Activated T-helper 17 cell treated with anti-CD3 and anti-CD28 coated beads, Interleukin-2, amount 50 U/mL, for 72 hours (primary cell): ENCODE measurements at regions not wholly inside any gene's neighbourhood (a gene's known extent, or its start where the extent isn't known, plus 50 kb on each side); places are given as distances from the start of the nearest gene placed in this dataset.

ENCODE experiments used
- ATAC-seq: fragments of 150-1000 bp; cut with Tn5 transposase; replicated peaks from 2 replicates; pipeline ENCODE4 v1.10.0; 2021; ENCODE audit warnings: mild to moderate bottlenecking, moderate library complexity
- H3K27ac Mint-ChIP-seq: one replicate; pipeline ENCODE4 v1.8.0; 2022; ENCODE audit warnings: mixed read lengths
- H3K27me3 Mint-ChIP-seq: one replicate; pipeline ENCODE4 v1.8.0; 2022; ENCODE audit warnings: mixed read lengths
- H3K36me3 Mint-ChIP-seq: one replicate; pipeline ENCODE4 v1.8.0; 2022; ENCODE audit warnings: low read depth, mild to moderate bottlenecking, mixed read lengths
- H3K4me1 Mint-ChIP-seq: one replicate; pipeline ENCODE4 v1.8.0; 2022; ENCODE audit warnings: mixed read lengths
- H3K4me3 Mint-ChIP-seq: one replicate; pipeline ENCODE4 v1.8.0; 2022; ENCODE audit warnings: mild to moderate bottlenecking, mixed read lengths
- H3K9me3 Mint-ChIP-seq: one replicate; pipeline ENCODE4 v1.8.0; 2022; ENCODE audit warnings: mixed read lengths

DNA sequence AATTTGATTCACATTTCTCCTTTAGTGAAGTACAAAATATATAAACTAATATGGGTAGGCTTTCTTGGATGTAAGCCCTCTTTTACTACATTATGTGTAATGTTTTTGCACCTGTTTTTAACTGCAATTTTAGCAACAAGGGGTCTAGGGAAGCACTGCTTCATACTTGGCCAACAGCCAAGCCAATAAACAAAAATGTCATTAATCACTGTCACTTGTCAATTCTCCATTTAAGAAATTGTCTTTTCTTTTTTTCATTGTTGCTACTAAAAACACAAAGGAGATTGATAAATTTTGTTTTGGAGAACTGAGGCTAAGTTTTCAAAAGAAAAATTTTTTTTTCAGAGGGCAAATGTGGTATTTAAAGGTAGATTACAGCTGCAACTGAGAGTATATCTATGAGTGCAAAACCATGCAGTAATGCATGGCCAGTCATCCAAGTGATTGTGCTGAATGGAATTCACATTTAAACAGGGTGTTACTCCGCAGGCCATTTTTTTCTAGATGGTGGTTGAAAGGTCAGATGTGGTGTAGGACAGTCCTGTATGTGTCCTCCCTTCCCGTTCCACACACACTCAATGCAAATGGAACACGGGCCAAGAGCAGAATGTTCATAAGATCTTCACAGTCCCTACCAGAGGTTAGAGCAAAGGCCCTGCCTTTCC, 503.0 kb upstream of the LMO3 start:
- no peak for ATAC-seq
- Mint-ChIP-seq H3K27ac (no peak overlapping the region), H3K27me3 (no peaks in the 10 kb centered on the region), H3K4me3 (no peak overlapping the region), H3K36me3 (no peaks in the 10 kb centered on the region), H3K9me3 (peaks cover 8% of the 10 kb centered on the region), H3K4me1 (no peaks in the 10 kb centered on the region)

DNA sequence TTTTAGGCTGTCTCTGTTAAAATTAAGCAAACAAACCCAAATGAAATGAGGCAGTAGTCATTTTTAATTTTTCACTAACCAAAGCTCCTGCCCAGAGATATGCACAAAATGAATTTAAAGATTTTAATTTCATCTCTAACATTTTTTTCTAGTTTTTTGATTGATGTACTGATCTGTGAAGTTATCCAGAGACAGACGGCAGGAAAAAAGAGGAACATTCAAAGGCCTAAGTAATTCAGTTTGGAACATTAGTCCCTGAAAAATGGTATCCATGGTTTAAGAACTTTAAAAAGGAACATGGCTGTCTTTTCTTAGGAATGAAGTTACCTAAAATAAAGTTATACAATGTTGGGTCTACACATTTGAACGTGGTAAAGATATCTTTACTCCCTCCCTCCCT, 498.8 kb upstream of the LMO3 start:
- no peaks in the 10 kb centered on the region for H3K4me1 Mint-ChIP-seq
- ATAC-seq = no peak
- peaks cover 21% of the 10 kb centered on the region for H3K9me3 Mint-ChIP-seq
- no peak overlapping the region for H3K4me3 Mint-ChIP-seq
- H3K27me3 Mint-ChIP-seq = no peaks in the 10 kb centered on the region
- H3K36me3 Mint-ChIP-seq = no peaks in the 10 kb centered on the region
- H3K27ac Mint-ChIP-seq = no peak overlapping the region

DNA sequence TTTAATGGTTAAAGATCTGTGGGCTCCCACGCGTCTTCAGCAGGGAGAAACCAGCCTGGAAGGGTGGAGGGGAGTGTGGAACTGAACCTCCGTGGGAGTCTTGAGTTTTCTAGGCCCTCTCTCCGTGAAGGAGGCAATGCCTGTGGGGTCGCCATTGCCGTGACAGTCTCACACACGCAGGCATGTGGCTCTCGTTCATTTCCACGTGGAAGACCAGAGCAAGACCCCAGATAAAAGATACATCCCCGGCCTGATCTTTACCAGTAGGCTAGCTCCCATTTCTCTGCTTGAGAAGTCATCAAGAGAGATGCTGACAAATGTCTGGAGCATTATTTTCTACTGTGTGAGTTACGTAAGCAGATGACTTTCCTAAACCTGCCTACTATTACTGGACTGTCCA, 491.7 kb upstream of the LMO3 start:
- no peak for ATAC-seq

GRCh38 chr12:17084831-17085230, 478.9 kb upstream of the LMO3 start:
- Mint-ChIP-seq H3K27ac (no peak overlapping the region), H3K36me3 (no peaks in the 10 kb centered on the region), H3K9me3 (peaks cover 21% of the 10 kb centered on the region), H3K4me3 (no peak overlapping the region), H3K4me1 (no peaks in the 10 kb centered on the region), H3K27me3 (no peaks in the 10 kb centered on the region)
- no peak for ATAC-seq

More for the DNA sequence above, 491.7 kb upstream of the LMO3 start:
- H3K27me3 Mint-ChIP-seq = no peaks in the 10 kb centered on the region
- H3K27ac Mint-ChIP-seq = no peak overlapping the region
- no peaks in the 10 kb centered on the region for H3K36me3 Mint-ChIP-seq
- peaks cover 19% of the 10 kb centered on the region for H3K9me3 Mint-ChIP-seq
- no peaks in the 10 kb centered on the region for H3K4me1 Mint-ChIP-seq
- H3K4me3 Mint-ChIP-seq = no peak overlapping the region

DNA sequence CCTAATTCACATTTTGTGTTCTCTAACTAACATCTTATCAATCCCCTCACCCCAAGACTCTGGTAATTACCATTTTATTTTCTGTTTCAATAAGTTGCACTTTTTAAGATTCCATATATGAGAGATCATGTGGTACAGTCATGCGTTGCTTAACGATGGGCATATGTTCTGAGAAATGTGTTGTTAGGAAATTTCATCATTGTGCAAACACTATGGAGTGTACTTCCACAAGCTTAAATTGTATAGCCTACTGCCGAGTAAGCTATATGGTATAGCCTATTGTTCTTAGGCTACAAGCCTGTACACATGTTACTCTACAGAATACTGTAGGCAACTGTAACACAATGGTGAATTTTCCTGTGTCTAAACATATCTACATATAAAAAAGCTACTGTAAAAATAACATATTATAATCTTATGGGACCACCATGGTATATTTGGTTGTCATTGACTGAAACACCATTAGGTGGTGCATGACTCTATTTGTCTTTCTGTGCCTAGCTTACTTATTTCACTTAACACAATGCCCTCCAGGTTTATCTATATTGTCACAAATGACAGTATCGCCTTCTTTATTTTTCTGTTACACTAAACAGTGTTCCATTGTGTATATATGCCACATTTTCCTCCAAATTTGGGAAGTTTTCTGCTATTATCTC, 473.4 kb upstream of the LMO3 start:
- Mint-ChIP-seq H3K27me3 (no peaks in the 10 kb centered on the region), H3K4me1 (no peaks in the 10 kb centered on the region), H3K36me3 (no peaks in the 10 kb centered on the region), H3K9me3 (peaks cover 20% of the 10 kb centered on the region), H3K27ac (no peak overlapping the region), H3K4me3 (no peak overlapping the region)
- ATAC-seq = no peak

DNA sequence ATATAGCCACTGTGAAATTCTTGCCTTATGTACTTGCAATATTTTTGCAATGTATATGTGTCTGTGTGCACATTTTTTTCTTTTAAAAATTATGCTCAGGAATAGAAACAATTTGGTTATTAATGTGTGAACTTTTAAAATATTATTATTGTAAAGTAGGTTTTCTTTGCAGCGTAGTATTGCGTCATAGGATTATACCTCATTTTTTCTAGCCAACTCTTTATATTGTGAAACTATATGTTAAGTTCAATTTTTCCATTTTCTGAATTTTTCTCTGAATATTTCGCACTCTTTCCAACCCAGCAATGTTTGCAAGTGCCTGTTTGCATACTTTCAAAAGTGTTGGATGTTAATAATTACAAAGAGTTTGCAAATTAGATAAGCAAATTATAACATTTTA, 471.6 kb upstream of the LMO3 start:
- Mint-ChIP-seq H3K27me3 (no peaks in the 10 kb centered on the region), H3K4me3 (no peak overlapping the region), H3K36me3 (no peaks in the 10 kb centered on the region), H3K4me1 (no peaks in the 10 kb centered on the region), H3K27ac (no peak overlapping the region), H3K9me3 (peaks cover 28% of the 10 kb centered on the region)
- ATAC-seq = no peak

- H3K9me3 Mint-ChIP-seq = peaks cover 26% of the 10 kb centered on the region
Observed at GRCh38 chr12:17076811-17077210, 470.8 kb upstream of the LMO3 start.

GRCh38 chr12:17076028-17076744, 470.2 kb upstream of the LMO3 start:
- no peak for ATAC-seq
- Mint-ChIP-seq H3K4me1 (no peaks in the 10 kb centered on the region), H3K4me3 (no peak overlapping the region), H3K27ac (no peak overlapping the region), H3K27me3 (no peaks in the 10 kb centered on the region), H3K36me3 (no peaks in the 10 kb centered on the region), H3K9me3 (peaks cover 22% of the 10 kb centered on the region)

More at GRCh38 chr12:17076811-17077210, 470.8 kb upstream of the LMO3 start:
- H3K4me1 Mint-ChIP-seq = no peaks in the 10 kb centered on the region
- no peaks in the 10 kb centered on the region for H3K27me3 Mint-ChIP-seq
- H3K4me3 Mint-ChIP-seq = no peak overlapping the region
- no peak for ATAC-seq
- no peak overlapping the region for H3K27ac Mint-ChIP-seq
- no peaks in the 10 kb centered on the region for H3K36me3 Mint-ChIP-seq

DNA sequence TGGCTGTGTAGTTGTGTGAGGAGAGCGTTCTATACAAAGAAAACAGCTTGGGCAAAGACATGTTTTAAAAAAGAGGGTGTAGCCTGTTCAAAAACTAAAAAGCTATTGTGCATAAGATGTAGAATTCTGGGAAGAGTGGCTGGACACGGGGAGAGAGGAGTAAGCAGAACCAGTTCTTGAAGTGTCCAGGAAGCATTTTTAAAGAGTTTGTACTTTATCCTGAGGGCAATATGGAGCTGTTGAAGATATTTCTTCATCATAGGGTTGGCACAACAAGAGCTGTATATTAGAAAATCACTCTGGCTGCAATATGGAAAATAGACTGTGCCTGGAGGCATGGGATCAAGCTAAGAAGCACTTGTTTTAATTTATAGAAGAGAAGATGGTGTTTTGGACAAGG, 458.9 kb upstream of the LMO3 start:
- Mint-ChIP-seq H3K27ac (no peak overlapping the region), H3K9me3 (peaks cover 19% of the 10 kb centered on the region), H3K4me3 (no peak overlapping the region), H3K27me3 (no peaks in the 10 kb centered on the region), H3K36me3 (no peaks in the 10 kb centered on the region), H3K4me1 (no peaks in the 10 kb centered on the region)
- no peak for ATAC-seq

- H3K27me3 Mint-ChIP-seq = no peaks in the 10 kb centered on the region
- H3K9me3 Mint-ChIP-seq = peaks cover 20% of the 10 kb centered on the region
- no peak for ATAC-seq
- no peak overlapping the region for H3K4me3 Mint-ChIP-seq
- H3K4me1 Mint-ChIP-seq = no peaks in the 10 kb centered on the region
- no peaks in the 10 kb centered on the region for H3K36me3 Mint-ChIP-seq
- no peak overlapping the region for H3K27ac Mint-ChIP-seq
Observed at GRCh38 chr12:17062267-17063036, 456.5 kb upstream of the LMO3 start.

- Mint-ChIP-seq H3K27ac (no peak overlapping the region), H3K4me1 (no peaks in the 10 kb centered on the region), H3K27me3 (no peaks in the 10 kb centered on the region), H3K9me3 (peaks cover 13% of the 10 kb centered on the region), H3K36me3 (no peaks in the 10 kb centered on the region), H3K4me3 (no peak overlapping the region)
- no peak for ATAC-seq
Observed at GRCh38 chr12:17060260-17060659, 454.3 kb upstream of the LMO3 start.

- Mint-ChIP-seq H3K4me3 (no peak overlapping the region), H3K36me3 (no peaks in the 10 kb centered on the region), H3K27ac (no peak overlapping the region), H3K9me3 (peaks cover 5% of the 10 kb centered on the region), H3K27me3 (no peaks in the 10 kb centered on the region), H3K4me1 (no peaks in the 10 kb centered on the region)
- ATAC-seq = no peak
Observed at GRCh38 chr12:17056546-17056945, 450.6 kb upstream of the LMO3 start.

- Mint-ChIP-seq H3K4me1 (no peaks in the 10 kb centered on the region), H3K9me3 (peaks cover 12% of the 10 kb centered on the region), H3K36me3 (no peaks in the 10 kb centered on the region), H3K27me3 (no peaks in the 10 kb centered on the region), H3K4me3 (no peak overlapping the region), H3K27ac (no peak overlapping the region)
- no peak for ATAC-seq
Observed at GRCh38 chr12:17038923-17039322, 433.0 kb upstream of the LMO3 start.

GRCh38 chr12:17035372-17035771, 429.4 kb upstream of the LMO3 start:
- Mint-ChIP-seq H3K27me3 (no peaks in the 10 kb centered on the region), H3K4me3 (no peak overlapping the region), H3K36me3 (no peaks in the 10 kb centered on the region), H3K4me1 (no peaks in the 10 kb centered on the region), H3K9me3 (peaks cover 12% of the 10 kb centered on the region), H3K27ac (no peak overlapping the region)
- no peak for ATAC-seq
